H1 (cell line): ENCODE measurements at regions not wholly inside any gene's neighbourhood (a gene's known extent, or its start where the extent isn't known, plus 50 kb on each side); places are given as distances from the start of the nearest gene placed in this dataset.

ENCODE experiments used
- CBX8 ChIP-seq: fragments of 300-800, 300-1000 bp; sonication (generic); IDR thresholded peaks from 2 replicates; pipeline ENCODE4 v1.7.1; 2016; ENCODE audit warnings: low read depth, low read length, borderline replicate concordance
- CHD2 ChIP-seq: IDR thresholded peaks from 2 replicates; pipeline ENCODE4 v1.6.1; 2012; ENCODE audit warnings: low read length, improper control_type of control experiment
- CTBP2 ChIP-seq: IDR thresholded peaks from 2 replicates; pipeline ENCODE4 v1.7.0; 2011; ENCODE audit warnings: borderline replicate concordance, mild to moderate bottlenecking, moderate library complexity, mixed read lengths, low read length; ENCODE audit not compliant: insufficient read depth, insufficient read length
- GABPA ChIP-seq: IDR thresholded peaks from 2 replicates; pipeline ENCODE4 v1.6.1; 2011; ENCODE audit warnings: mild to moderate bottlenecking, low read length, moderate library complexity, borderline replicate concordance; ENCODE audit not compliant: insufficient read depth
- POLR2A ChIP-seq, 2 experiments: IDR thresholded peaks; 1 replicate in 1 of 2; 2 replicates in 1 of 2; pipeline ENCODE4 v1.6.1; 2011; ENCODE audit warnings: low read depth in 2 of 2, low read length in 2 of 2, mild to moderate bottlenecking in 2 of 2; ENCODE audit errors: control extremely low read depth in 1 of 2
- YY1 ChIP-seq: IDR thresholded peaks from 2 replicates; pipeline ENCODE4 v1.6.1; 2011; ENCODE audit warnings: low read depth, mild to moderate bottlenecking, low read length
- ZNF274 ChIP-seq: IDR thresholded peaks from 2 replicates; pipeline ENCODE4 v1.7.0; 2012; ENCODE audit warnings: low read length, borderline replicate concordance; ENCODE audit errors: extremely low read depth
- TF ChIP-seq, protein P1 (sequence below), 3 experiments: IDR thresholded peaks; 1 replicate in 2 of 3; 2 replicates in 1 of 3; pipeline versions ENCODE4 v1.5.1 to v1.6.1; 2011; ENCODE audit warnings: low read length in 3 of 3, mild to moderate bottlenecking in 3 of 3, inconsistent platforms in 2 of 3, low read depth in 1 of 3, moderate library complexity in 1 of 3; ENCODE audit not compliant: insufficient read depth in 1 of 3; ENCODE audit errors: control extremely low read depth in 1 of 3

DNA sequence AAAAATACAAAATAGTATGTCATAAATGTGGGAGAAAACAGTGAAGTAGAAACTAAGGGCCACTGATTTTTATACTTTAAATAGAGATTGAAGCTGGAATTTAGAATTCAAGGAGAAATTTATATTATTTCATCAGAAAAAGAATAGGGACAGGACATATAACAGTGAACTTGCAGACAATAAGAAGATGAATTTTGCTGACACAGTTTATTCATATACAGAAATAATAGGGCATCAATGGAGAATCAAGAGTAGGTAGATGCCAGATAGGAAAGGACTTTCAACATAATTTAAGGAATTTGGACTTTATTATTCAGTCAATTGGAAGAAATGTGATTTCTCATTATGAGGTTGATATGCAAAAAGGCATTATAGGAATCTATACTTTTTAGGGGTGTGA is 118.9 kb upstream of the HNMT start:
- TF ChIP-seq CTBP2 = no peak
- no peak for TF ChIP-seq POLR2A (IDR thresholded peaks at IDR 0.05; ENCODE audit: control extremely low read depth in 1 of 2, low read depth in 2 of 2, low read length in 2 of 2)
- TF ChIP-seq CBX8 = no peak
- no peak for TF ChIP-seq ZNF274
- TF ChIP-seq CHD2 = no peak
- TF ChIP-seq, protein P1, sequence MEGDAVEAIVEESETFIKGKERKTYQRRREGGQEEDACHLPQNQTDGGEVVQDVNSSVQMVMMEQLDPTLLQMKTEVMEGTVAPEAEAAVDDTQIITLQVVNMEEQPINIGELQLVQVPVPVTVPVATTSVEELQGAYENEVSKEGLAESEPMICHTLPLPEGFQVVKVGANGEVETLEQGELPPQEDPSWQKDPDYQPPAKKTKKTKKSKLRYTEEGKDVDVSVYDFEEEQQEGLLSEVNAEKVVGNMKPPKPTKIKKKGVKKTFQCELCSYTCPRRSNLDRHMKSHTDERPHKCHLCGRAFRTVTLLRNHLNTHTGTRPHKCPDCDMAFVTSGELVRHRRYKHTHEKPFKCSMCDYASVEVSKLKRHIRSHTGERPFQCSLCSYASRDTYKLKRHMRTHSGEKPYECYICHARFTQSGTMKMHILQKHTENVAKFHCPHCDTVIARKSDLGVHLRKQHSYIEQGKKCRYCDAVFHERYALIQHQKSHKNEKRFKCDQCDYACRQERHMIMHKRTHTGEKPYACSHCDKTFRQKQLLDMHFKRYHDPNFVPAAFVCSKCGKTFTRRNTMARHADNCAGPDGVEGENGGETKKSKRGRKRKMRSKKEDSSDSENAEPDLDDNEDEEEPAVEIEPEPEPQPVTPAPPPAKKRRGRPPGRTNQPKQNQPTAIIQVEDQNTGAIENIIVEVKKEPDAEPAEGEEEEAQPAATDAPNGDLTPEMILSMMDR (IDR thresholded peaks at IDR 0.05; ENCODE audit: control extremely low read depth in 1 of 3, insufficient read depth in 1 of 3, low read depth in 1 of 3, low read length in 3 of 3) = no peak
- no peak for TF ChIP-seq YY1
- TF ChIP-seq GABPA = no peak
